T-cell (primary cell): ENCODE measurements at regions not wholly inside any gene's neighbourhood (a gene's known extent, or its start where the extent isn't known, plus 50 kb on each side); places are given as distances from the start of the nearest gene placed in this dataset.

Experiments
- ATAC-seq, 4 experiments: fragments of 200-7000 bp in 3 of 4; fragments of 150-1000 bp in 1 of 4; cut with Tn5 transposase; replicated peaks in 1 of 4; 1 replicate in 3 of 4; 2 replicates in 1 of 4; pipeline ENCODE4 v1.10.0; 2021; ENCODE audit warnings: moderate library complexity in 3 of 4, mild to moderate bottlenecking in 2 of 4, moderate number of reproducible peaks in 1 of 4
- CTCF ChIA-PET, 2 donors: fragments of 300-600 bp; sonication (Branson Sonifier 250); formaldehyde crosslinking; loops; one replicate each; lab custom pipeline; 2022; ENCODE audit warnings: antibody characterized with exemption in 2 of 2; lab: Charles Lee
- POLR2A ChIA-PET, 2 donors: fragments of 300-600 bp; sonication (Branson Sonifier 250); formaldehyde crosslinking; loops; one replicate each; lab custom pipeline; 2022; ENCODE audit warnings: antibody characterized with exemption in 2 of 2; lab: Charles Lee
- DNase-seq, 35 experiments: peaks; one replicate each; pipeline versions ENCODE4 v3.0.0 to v3.0.0-alpha.2; 2013 to 2023
- H3K27ac ChIP-seq: one replicate; pipeline ENCODE4 v1.5.1; 2013; ENCODE audit warnings: low read length
- H3K27me3 ChIP-seq, 2 experiments: replicated peaks in 1 of 2; 1 replicate in 1 of 2; 2 replicates in 1 of 2; pipeline versions ENCODE4 v1.6.1 to v1.7.0; 2013; ENCODE audit warnings: low read length in 1 of 2, mixed read lengths in 1 of 2; ENCODE audit not compliant: control insufficient read depth in 2 of 2, insufficient read depth in 2 of 2; ENCODE audit errors: extremely low read depth in 1 of 2
- H3K36me3 ChIP-seq, 2 donors: 1 replicate in 1 of 2; 2 replicates in 1 of 2; pipeline versions ENCODE4 v1.6.1 to v1.7.0; 2013; ENCODE audit warnings: low read length in 1 of 2; ENCODE audit not compliant: control insufficient read depth in 2 of 2, insufficient read depth in 1 of 2; ENCODE audit errors: extremely low read depth in 1 of 2
- H3K4me1 ChIP-seq, 2 experiments: 1 replicate in 1 of 2; 2 replicates in 1 of 2; pipeline versions ENCODE4 v1.6.1 to v1.7.0; 2013; ENCODE audit warnings: low read length in 2 of 2, mixed read lengths in 1 of 2; ENCODE audit not compliant: insufficient read depth in 2 of 2, control insufficient read depth in 1 of 2; ENCODE audit errors: extremely low read depth in 1 of 2
- H3K4me3 ChIP-seq, 2 donors: 1 replicate in 1 of 2; 2 replicates in 1 of 2; pipeline versions ENCODE4 v1.5.1 to v1.7.0; 2013; ENCODE audit warnings: mild to moderate bottlenecking in 2 of 2, low read length in 1 of 2, moderate library complexity in 1 of 2; ENCODE audit not compliant: control insufficient read depth in 1 of 2; ENCODE audit errors: extremely low read depth in 1 of 2
- H3K9me3 ChIP-seq: 2 replicates; pipeline ENCODE4 v1.7.0; 2013
- H3K27ac Mint-ChIP-seq, 2 donors: one replicate each; pipeline ENCODE4 v1.8.0; 2020 to 2021; ENCODE audit warnings: mild to moderate bottlenecking in 2 of 2, mixed read lengths in 2 of 2
- H3K27me3 Mint-ChIP-seq, 2 donors: one replicate each; pipeline ENCODE4 v1.8.0; 2021 to 2022; ENCODE audit warnings: mixed read lengths in 2 of 2
- H3K36me3 Mint-ChIP-seq: one replicate; pipeline ENCODE4 v1.8.0; 2021; ENCODE audit warnings: mixed read lengths
- H3K4me1 Mint-ChIP-seq, 3 donors: one replicate each; pipeline ENCODE4 v1.8.0; 2020 to 2022; ENCODE audit warnings: mixed read lengths in 3 of 3, mild to moderate bottlenecking in 1 of 3
- H3K4me3 Mint-ChIP-seq, 3 donors: one replicate each; pipeline ENCODE4 v1.8.0; 2020 to 2022; ENCODE audit warnings: mild to moderate bottlenecking in 3 of 3, mixed read lengths in 3 of 3, moderate library complexity in 3 of 3
- H3K9me3 Mint-ChIP-seq, 3 donors: one replicate each; pipeline ENCODE4 v1.8.0; 2020 to 2022; ENCODE audit warnings: mixed read lengths in 3 of 3
- WGBS: methylation state at CpG from one replicate; pipeline ENCODE4 v1.1.5; 2013; ENCODE audit warnings: missing lambda C conversion rate; ENCODE audit not compliant: insufficient coverage; 5-methylcytosine and 5-hydroxymethylcytosine counted together

GRCh38 chr5:89388872-89389271 is 505.9 kb upstream of the MEF2C start:
- no peaks in the 10 kb centered on the region for H3K4me1 ChIP-seq
- ChIA-PET CTCF (interaction anchor here in 1 of 2 donors (0.5 kb wide), 1 partner anchor 144 kb away, joined by 3 read pairs; no protein-coding TSS in a partner anchor), POLR2A (no interaction called here)
- no peaks in the 10 kb centered on the region for H3K27me3 Mint-ChIP-seq
- no peaks in the 10 kb centered on the region for H3K9me3 ChIP-seq
- H3K27ac Mint-ChIP-seq = no peak overlapping the region
- no peak overlapping the region for H3K27ac ChIP-seq
- H3K4me3 Mint-ChIP-seq = no peak overlapping the region
- no peaks in the 10 kb centered on the region for H3K27me3 ChIP-seq
- no peaks in the 10 kb centered on the region for H3K4me1 Mint-ChIP-seq
- H3K36me3 Mint-ChIP-seq = no peaks in the 10 kb centered on the region
- no peaks in the 10 kb centered on the region for H3K36me3 ChIP-seq
- ATAC-seq = no peak
- H3K4me3 ChIP-seq = no peak overlapping the region
- no peak for DNase-seq
- H3K9me3 Mint-ChIP-seq = no peaks in the 10 kb centered on the region
- no CpG with 5 or more reads among the region's 2 CpGs for WGBS

DNA sequence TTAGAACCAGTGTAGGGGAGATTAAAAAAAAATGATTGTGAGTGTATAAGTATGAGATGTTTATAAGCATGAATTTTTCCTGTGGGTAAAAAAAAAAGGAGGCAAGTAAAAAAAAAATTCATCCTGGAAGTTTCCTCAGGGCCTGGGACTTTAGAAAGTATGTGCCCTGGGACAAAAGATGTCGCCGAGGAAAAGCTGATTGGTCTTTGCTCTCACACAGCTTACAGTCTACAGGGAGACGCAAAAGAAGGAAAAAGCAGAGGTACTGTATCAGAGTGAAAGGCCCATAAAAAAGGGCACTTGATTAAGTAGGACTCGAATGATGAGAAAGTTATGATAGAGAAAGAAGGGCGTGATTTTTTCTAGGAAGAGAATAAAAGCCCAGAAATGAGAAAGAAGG is 501.4 kb upstream of the MEF2C start:
- no peaks in the 10 kb centered on the region for H3K36me3 Mint-ChIP-seq
- Histone ChIP-seq H3K4me1 (no peaks in the 10 kb centered on the region), H3K4me3 (no peak overlapping the region), H3K36me3 (no peaks in the 10 kb centered on the region), H3K27me3 (no peaks in the 10 kb centered on the region), H3K9me3 (no peaks in the 10 kb centered on the region), H3K27ac (no peak overlapping the region)
- no peak for ATAC-seq
- no peak for DNase-seq
- H3K27ac Mint-ChIP-seq = no peak overlapping the region
- H3K27me3 Mint-ChIP-seq = no peaks in the 10 kb centered on the region
- H3K4me3 Mint-ChIP-seq = no peak overlapping the region
- WGBS = 100% methylated on average over 2 of the region's 5 CpGs
- CTCF ChIA-PET = no interaction called here
- H3K9me3 Mint-ChIP-seq = peaks cover 0 to 4% (median 3%) of the 10 kb centered on the region in 3 donors
- no peaks in the 10 kb centered on the region for H3K4me1 Mint-ChIP-seq
- POLR2A ChIA-PET = no interaction called here

DNA sequence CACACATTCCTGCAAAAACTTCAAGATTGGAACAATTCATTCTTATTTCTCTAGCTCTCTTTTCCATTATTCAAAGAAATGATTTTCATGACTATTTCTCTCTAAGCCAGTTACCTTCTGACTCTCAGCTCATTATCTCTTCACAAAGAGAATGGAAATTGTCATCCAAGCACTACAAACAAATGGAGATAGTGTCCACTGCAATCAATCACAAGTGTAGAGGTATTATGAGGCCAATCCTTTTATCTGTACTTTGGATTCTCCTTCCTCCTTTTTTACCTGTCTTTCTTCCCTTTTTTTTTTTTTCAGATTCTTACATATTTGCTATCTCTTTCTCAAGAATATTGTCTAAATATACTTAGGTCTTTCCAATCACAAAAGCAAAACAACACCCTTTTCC is 497.7 kb upstream of the MEF2C start:
- H3K36me3 Mint-ChIP-seq = no peaks in the 10 kb centered on the region
- Histone ChIP-seq H3K27ac (no peak overlapping the region), H3K4me1 (no peaks in the 10 kb centered on the region), H3K27me3 (no peaks in the 10 kb centered on the region), H3K36me3 (no peaks in the 10 kb centered on the region), H3K9me3 (no peaks in the 10 kb centered on the region), H3K4me3 (no peak overlapping the region)
- no peaks in the 10 kb centered on the region for H3K4me1 Mint-ChIP-seq
- peaks cover 0 to 7% (median 3%) of the 10 kb centered on the region in 3 donors for H3K9me3 Mint-ChIP-seq
- no peak overlapping the region for H3K27ac Mint-ChIP-seq
- ATAC-seq (no peak), DNase-seq (no peak)
- H3K27me3 Mint-ChIP-seq = no peaks in the 10 kb centered on the region
- ChIA-PET POLR2A (no interaction called here), CTCF (no interaction called here)
- H3K4me3 Mint-ChIP-seq = no peak overlapping the region

DNA sequence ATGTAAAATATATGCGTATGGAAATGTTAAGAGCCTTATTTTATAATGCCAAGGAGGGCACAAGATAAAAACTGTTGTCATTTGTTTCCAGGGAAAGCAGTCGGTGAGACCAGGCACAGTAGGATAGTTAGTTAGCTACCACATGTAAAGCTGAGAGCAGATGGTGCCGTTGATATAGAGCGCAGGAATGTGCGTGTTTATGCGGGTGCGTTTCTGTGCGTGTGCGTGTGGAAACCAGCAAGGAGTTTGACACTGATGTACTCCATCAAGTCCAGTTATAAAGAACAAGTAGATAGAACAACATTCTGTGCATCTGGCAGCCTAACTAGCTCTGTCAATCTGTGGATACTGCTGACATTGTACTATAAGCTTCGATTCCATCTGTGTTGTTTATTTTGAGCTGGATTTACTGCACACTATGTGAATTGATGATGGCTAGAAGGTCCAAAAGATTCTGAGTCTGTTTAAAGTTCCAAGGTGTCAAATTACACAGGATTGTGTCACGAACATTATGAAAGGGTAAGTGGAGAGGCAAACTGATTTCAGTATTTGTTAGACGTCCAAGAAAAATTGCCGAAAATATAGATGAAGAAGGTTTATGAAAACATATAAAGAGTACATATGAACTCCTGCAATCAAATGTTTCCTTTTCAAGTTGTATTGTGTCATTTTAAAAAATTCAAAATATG is 494.9 kb upstream of the MEF2C start:
- no peak overlapping the region for H3K27ac Mint-ChIP-seq
- H3K27me3 ChIP-seq = no peaks in the 10 kb centered on the region
- H3K36me3 Mint-ChIP-seq = no peaks in the 10 kb centered on the region
- 94% methylated on average over 8 of the region's 13 CpGs for WGBS
- ChIA-PET POLR2A (no interaction called here), CTCF (no interaction called here)
- H3K36me3 ChIP-seq = no peaks in the 10 kb centered on the region
- no peaks in the 10 kb centered on the region for H3K4me1 ChIP-seq
- no peak overlapping the region for H3K4me3 Mint-ChIP-seq
- H3K4me1 Mint-ChIP-seq = no peaks in the 10 kb centered on the region
- no peak overlapping the region for H3K4me3 ChIP-seq
- ATAC-seq (no peak), DNase-seq (no peak)
- no peak overlapping the region for H3K27ac ChIP-seq
- no peaks in the 10 kb centered on the region for H3K27me3 Mint-ChIP-seq
- peaks cover 0 to 11% (median 3%) of the 10 kb centered on the region in 3 donors for H3K9me3 Mint-ChIP-seq
- no peaks in the 10 kb centered on the region for H3K9me3 ChIP-seq

DNA sequence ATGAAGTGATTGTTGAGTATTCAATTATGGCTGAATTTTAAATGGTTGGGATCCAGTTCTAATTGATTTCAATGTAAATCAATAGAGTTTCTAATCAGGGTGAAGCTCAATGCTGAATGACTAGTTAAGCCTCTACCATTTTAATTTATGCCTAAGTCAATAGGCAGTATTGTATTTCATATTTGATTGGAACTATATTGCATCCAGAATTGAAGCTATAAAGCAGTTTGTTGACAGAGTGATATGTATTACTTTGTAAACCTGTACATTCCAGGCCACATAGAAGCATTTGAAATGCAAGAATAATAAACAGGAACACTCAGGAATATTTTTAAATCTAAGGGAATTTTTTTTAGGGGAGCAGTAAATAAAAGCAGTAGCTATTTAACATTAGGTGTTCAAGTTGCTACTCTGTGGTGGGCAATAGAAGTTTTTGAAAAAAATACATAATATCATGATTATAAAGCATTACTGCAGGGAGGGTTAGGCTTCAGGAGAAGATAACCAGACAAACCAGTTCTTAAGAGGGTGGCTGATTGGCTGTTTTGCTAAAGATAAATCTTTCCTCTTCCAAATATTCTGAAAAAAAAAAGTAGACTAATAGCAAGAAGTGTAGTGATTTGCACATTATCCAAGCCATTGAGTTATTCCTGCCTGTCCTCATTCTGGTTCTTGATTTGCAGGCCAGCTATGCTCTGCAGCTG is 492.0 kb upstream of the MEF2C start:
- no peaks in the 10 kb centered on the region for H3K9me3 ChIP-seq
- no peaks in the 10 kb centered on the region for H3K4me1 ChIP-seq
- H3K4me1 Mint-ChIP-seq = no peaks in the 10 kb centered on the region
- H3K36me3 Mint-ChIP-seq = no peaks in the 10 kb centered on the region
- H3K9me3 Mint-ChIP-seq = peaks cover 0 to 14% (median 0%) of the 10 kb centered on the region in 3 donors
- H3K36me3 ChIP-seq = no peaks in the 10 kb centered on the region
- ATAC-seq (no peak), DNase-seq (no peak)
- no peak overlapping the region for H3K4me3 ChIP-seq
- H3K4me3 Mint-ChIP-seq = no peak overlapping the region
- no peak overlapping the region for H3K27ac Mint-ChIP-seq
- ChIA-PET CTCF (no interaction called here), POLR2A (no interaction called here)
- no peaks in the 10 kb centered on the region for H3K27me3 ChIP-seq
- H3K27ac ChIP-seq = no peak overlapping the region
- no peaks in the 10 kb centered on the region for H3K27me3 Mint-ChIP-seq

DNA sequence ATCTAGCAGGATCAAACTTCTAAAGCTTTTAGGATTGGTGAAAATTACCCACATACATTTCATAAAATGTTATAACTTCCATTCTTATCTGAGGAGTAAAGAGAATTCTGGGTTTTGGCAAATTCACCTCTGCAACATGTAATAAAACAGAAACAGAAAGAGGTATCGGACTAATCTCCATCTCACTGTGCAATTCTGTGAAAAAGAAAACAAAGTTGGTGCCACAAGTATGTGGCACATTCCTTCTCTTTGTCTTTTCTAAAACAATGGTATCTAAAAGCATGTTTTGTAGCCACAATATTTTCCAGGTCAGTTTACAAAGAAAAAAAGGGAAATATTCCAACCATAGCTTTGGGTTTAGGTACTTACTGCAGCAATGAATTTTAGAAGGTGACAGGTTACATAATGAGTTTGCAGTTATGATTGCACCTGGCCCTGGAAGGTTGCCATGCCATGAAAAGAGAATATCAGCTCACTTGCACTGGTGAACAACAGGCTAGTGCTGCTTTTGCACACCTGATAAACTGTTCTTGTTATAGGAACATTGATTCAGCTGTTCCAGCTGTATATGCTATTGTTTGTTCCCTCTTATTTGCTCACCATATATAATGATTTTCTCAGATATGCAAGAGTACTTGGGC is 491.3 kb upstream of the MEF2C start:
- no peaks in the 10 kb centered on the region for H3K27me3 Mint-ChIP-seq
- Histone ChIP-seq H3K27ac (no peak overlapping the region), H3K9me3 (no peaks in the 10 kb centered on the region), H3K36me3 (no peaks in the 10 kb centered on the region), H3K4me3 (no peak overlapping the region), H3K4me1 (no peaks in the 10 kb centered on the region), H3K27me3 (no peaks in the 10 kb centered on the region)
- ATAC-seq (no peak), DNase-seq (no peak)
- H3K9me3 Mint-ChIP-seq = peaks cover 0 to 19% (median 3%) of the 10 kb centered on the region in 3 donors
- ChIA-PET POLR2A (no interaction called here), CTCF (no interaction called here)
- no peak overlapping the region for H3K4me3 Mint-ChIP-seq
- H3K27ac Mint-ChIP-seq = no peak overlapping the region
- no CpG with 5 or more reads among the region's 1 CpG for WGBS
- no peaks in the 10 kb centered on the region for H3K4me1 Mint-ChIP-seq
- no peaks in the 10 kb centered on the region for H3K36me3 Mint-ChIP-seq
